Stimulated activated CD8-positive, alpha-beta memory T cell treated with anti-CD3 and anti-CD28 coated beads, Interleukin-12 subunit alpha, Interleukin-12 subunit beta, amount 100 ng/mL, for 24 hours (primary cell): ENCODE measurements at regions not wholly inside any gene's neighbourhood (a gene's known extent, or its start where the extent isn't known, plus 50 kb on each side); places are given as distances from the start of the nearest gene placed in this dataset.
"Not testable (repeated sequence)": the region's sequence is repeated elsewhere in the genome, so short reads cannot be mapped to it uniquely, and the experiment has no call there.

Experiments
- DNase-seq: peaks from one replicate; pipeline ENCODE4 v3.0.0-alpha.2; 2020; ENCODE audit errors: extremely low read depth

DNA sequence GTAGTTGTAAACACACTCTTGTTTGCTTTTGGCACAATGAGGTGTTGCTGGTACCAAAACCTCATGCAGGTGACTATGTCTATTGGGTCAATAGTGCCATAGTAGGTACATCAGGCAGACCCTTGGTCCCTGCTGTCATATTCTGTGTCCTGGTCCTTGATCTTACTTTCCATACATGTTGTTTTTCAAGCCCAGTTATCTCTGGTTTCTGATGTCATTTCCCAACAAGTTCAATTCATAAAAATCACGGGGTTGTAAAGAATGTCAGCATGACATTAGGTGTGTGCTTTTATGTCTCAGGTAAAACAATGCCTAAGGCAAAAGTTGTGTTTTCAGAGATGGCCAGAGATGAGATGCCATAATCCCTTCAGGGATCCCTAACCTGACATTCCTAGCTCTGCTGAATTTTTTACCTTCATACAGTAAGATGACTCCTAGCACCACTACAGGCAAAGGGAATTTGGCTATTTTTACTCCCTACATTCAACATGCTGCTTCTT, 390.3 kb upstream of the PKN2 start:
- no peak for DNase-seq

DNA sequence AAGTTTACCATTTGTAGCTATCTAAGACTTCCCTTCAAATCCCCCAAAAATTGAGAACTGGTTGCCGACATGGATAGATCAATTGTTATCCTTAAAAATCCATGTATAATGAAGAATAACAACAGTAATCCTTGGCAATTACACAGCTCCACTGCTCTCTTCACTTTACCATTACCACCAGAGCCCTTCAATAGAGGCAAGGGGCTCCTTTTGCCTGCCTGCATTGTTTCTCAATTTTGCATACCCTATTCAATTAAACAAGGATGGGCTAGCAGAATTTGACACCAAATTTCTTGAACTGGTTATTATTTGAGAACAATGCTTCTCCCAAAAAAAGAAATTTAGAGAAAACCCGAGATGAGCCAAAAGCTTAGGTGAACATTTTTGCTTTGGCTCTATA, 387.8 kb upstream of the PKN2 start:
- no peak for DNase-seq

DNA sequence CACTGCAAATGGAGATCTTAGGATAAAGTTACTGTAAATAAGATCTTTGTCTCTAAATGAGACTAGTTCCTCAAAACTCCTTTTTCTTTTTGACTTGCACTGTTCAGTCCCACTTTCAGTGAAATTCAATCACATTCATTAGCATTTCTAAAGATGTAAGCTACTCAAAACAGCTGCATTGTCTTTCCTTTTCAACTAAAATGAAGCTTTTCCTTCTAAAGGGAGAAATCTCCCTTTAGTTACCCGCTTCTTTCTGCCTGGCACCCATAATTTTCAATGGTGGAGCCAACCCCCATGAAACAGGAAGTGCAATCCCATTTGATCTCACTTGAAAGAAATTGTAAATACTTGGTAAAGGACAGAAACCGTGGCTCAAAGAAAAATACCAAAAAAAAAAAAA, 387.4 kb upstream of the PKN2 start:
- DNase-seq = no peak

DNA sequence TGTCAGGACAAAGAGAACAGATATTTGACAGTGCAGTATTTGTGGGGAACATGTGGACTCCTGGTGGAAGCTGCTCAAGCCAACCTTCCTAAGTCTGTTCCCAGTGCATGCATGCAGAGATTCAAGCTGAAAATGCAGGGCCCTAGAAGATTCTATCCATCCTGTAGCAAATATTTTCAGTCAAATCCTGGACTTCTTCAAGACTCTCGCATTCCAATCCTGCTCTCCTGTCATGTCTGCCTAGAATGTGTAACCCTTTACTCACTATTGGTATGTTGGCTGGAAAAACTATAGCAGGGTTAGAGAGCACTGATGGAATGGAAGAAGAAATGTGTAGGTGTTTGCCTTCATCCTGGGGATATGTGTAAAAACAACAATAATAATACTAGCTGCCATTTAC, 385.6 kb upstream of the PKN2 start:
- DNase-seq = no peak

DNA sequence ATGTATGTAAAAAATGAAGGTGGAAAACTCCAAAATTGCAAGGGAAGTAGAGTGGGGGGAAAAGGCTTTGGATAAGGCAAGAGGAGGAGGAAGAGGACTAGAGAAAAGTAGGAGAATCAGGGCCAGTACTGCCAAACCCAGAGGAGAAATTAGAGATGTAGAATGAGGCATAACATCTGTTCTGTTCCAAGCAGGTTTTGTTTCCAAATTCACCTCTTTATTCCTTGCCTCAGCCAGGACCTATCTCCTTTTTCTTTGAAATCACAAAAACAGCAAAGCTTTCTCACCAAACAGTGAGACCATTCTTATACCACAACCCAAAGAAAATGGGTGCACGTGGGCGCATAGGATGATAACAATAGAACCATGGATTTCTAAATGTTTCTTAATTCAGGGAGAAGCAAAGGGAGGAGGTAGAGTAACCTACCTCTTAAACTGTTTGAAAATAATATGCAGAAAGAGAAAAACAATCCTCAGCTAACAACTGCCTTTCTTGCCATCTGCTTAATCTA, 383.3 kb upstream of the PKN2 start:
- DNase-seq = no peak

DNA sequence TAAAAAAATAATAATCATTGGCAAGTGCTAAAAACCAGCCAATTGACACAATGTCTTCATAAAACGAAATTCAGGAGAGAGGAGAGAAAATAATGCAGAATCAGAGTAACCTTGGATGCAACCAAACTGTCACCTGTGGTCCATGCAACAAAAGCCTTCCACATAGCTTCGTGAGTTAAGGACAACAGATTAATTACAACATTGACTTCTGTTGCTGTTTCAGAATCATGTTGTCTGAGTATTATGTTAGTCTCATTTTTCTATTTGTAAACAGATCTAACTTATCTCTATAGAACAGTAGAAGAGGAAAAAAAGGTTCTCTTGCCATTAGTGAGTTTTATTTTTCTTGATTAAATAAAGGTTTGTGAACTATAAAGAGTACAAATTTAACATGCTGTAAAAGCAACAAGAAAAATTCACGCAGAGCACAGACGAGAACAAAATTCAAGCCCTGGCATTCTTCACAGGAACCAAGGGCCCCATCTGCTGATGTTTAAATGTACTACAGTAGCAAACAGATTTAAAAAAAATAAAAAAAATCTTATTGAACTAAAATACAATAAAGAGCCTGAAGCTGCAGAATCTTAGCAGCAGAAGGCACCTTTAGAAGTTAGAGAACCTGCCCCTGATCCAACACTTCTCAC, 381.1 kb upstream of the PKN2 start:
- no peak for DNase-seq

DNA sequence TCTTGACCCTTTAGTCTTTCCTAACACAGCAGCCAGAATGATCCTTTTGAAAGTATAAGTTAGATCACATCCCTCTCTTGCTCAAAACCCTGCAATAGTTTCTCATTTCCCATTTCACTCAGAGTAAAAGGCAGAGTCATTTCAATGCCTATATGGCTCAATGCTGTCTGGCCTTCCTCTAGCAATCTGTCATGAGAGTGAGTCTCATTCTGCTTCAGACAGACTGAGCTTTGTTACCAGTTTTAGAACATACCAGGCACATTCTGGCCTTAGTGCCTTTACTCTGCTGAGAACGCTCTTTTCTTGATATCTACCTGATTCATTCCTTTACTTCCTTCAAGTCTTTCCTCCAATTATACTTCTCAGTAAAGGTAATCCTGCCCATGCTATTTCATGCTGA, 372.8 kb upstream of the PKN2 start:
- no peak for DNase-seq

DNA sequence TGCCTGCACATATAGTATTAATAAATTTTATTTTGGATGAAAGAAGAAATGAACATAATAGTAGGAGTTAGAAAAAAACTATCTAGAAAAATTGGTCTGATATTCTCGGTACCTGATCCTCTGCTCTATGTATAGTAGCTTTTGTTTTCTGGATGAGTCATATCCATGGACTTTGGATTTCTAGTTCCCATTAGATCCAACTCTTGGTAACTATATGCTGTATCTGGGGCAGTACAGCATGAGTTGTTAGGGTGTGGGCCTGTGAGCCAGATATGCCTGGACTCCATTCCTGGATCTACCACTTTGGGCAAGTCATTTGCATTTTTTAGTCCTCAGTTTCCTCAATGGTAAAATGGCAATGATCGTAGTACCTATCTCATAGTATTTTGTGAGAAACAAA, 372.2 kb upstream of the PKN2 start:
- DNase-seq = no peak

DNA sequence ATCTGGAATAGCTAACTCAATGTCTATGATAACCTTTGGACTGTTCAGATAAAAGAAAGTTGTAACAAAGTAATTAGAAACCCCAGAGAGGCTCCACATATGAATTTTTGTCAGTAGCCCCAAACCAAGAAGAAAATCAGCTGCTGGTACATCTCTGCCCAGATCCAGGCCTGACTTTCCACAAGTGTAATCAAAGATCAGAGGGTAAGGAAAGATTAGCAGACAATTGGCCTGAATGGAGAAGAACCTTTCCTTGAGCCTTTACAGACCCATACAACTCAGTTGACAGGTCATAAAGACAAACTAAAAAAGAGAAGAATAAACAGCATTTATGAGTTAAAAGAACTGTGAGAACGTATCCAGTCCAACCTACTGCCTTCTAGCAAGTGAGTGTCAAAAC, 366.7 kb upstream of the PKN2 start:
- no peak for DNase-seq

DNA sequence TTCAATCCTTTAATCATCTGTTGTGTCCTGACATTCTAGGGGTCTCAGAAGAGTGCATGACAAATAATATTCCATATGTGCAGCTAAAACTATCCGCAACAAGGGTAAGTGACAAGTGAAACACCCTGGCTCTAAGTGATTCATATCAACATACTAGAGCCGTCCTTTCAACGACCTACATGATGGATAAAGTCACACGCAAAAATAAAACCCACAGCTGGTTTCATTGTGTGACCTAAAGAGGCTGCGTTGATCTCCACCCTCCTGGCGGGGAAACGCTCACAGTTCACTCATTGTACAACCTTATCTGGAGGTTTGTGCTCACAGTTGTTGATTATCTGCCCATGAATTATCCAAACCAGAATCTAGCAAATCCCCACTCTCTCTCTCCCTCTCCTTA, 365.3 kb upstream of the PKN2 start:
- no peak for DNase-seq

DNA sequence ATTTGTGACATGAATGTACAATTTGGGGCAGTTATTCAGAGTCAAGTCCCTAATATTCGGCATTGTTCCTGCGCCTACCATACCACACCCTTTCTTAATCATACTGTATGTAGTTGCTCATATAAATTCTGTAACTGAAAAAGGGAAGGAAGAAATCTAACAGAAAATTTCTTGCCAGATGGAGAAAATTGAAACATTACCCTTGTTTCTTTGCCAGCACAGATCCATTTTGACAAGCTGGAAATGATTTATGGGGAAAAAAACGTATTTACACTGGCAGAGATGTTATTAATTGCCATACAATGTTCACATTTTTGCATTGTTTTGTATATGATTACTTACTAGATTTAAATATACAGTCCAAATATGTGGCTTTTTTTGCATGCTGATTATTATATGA, 363.8 kb upstream of the PKN2 start:
- no peak for DNase-seq

DNA sequence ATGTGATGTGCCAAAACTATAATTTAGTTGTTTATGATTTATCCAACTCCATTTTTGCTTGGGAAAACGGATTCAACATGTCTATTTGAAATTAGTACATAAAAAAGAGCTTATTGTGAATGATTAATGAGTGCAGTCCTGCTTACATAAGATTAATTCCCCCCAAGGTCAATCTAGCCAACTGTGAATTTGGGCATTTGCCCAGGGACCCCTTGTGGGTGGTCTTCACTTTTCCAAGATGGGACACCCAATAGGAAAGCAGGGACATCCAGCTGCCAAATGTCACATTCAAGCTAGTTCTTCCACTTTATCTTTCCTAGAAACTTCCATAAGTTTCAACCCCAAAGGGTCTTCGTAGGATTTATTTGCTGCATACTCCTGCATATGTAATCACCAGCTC, 362.4 kb upstream of the PKN2 start:
- DNase-seq = no peak

DNA sequence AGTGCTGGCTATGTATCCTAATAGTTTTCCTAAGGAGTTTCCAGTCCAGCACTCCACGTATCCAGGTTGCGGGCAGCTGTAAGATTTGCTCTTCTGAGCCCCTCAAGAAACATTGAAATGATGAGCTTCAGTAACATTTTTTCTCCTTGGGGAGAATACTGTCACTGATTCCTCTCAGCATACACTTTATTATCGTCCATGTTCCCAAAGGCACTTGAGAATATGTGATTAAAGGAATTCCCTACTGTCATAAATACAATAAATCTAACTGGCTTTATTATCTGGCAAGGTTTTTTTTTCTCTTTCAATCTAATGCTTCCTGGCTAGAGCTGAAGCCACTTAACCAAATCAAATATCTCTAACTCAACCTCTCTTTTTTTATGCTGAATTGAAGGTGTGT, 359.2 kb upstream of the PKN2 start:
- no peak for DNase-seq

DNA sequence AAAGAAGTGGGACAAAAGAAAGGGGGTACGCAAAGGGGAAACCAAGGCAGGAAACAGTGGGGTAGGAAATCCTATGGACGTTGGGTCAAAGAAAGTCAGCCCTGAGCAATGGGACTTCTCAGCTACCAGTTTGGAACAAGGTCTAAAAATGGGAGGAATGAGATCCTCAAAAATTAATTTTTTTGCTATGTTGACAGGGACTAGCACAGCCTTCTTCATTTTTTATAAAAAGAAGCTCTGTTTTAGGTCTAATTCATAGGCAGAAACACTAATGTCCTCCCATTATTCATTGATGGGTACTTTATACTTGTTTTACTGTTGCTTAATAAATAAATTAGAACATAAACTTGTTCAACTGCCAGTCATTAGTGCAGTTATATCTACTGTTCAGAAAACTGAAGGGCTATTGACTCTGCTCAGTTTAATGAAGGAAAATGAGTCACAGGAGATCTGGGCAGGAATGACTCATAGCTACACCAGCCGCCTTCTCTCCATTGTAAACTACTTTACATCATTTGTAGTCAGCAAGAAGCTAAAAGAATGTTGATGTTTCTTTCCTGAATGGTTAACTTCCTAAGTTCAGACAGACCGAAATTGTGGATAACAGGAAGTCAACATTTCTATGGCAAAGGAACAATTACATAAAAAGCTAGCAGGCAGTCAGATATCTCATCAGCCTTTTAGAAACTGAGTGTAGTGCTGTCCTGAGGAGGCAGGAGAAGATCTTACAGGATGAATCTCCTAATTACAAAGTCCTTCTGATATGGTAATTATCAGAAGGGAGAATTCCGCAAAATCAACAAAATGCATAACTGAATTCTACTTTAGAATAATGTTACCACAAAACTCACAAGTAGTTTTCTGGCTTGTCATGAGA, 356.4 kb upstream of the PKN2 start:
- no peak for DNase-seq

DNA sequence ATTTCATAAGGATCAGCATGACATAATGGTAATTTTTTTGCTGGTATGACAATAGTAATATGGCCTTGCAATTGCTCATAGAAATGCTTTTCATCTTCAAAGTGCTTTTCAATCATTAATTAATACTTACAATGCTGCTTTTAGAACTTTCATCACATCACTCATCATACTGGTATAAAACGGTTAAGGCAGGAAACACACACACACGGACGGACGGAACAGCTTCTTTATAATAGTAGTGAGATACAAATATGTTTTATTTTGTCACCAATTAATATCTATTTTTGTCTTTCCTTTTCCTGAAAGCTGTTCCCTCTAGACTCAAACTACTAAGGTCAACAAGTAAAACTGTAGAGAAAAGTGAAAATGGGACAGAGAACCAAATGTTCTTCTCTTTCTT, 353.9 kb upstream of the PKN2 start:
- DNase-seq = no peak

DNA sequence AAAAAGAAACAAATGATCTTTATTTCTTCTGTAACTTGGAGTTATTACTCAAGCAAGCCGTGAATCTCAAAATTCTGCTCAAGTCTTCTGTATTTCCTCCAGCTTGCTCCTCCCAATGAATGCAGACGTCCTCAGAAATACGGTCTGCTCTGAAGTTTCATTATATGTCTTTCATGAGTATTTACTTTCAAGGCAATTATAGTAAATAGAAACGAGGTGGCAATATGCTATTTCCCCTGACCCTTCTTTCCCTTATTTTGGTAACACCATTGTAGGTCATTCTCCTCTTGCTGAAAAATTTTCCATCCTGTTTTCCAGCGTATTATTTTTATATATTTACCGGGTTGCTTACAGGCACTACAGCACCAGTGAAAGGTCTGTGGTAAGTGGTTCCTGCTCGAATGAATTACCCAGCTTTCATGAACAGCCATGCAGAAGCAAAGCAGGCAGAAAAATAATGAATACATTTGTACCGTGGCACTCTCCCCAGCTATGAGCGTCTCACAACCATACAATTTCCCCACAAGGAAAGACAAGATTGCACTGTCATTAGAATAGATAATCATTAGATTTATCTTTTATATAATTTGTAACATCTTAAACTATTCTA, 350.9 kb upstream of the PKN2 start:
- no peak for DNase-seq

DNA sequence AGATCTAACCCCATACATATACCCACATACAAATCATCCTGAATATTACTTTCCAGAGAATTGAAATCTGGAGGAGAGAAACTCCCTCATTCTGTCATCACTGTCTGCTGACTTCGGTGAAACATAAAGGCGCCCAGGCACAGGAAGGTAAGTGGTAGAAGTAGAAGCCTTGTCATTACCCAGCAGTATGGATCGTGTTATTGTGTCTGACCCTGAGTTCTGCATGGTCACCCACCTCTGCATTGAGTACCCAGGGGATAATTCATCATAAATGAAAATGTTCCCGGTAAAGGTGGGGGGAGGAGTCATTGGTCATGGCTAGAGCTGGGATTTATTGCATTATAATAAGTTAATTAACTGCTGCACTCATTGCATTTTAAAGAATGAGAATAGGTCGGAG, 342.6 kb upstream of the PKN2 start:
- no peak for DNase-seq

DNA sequence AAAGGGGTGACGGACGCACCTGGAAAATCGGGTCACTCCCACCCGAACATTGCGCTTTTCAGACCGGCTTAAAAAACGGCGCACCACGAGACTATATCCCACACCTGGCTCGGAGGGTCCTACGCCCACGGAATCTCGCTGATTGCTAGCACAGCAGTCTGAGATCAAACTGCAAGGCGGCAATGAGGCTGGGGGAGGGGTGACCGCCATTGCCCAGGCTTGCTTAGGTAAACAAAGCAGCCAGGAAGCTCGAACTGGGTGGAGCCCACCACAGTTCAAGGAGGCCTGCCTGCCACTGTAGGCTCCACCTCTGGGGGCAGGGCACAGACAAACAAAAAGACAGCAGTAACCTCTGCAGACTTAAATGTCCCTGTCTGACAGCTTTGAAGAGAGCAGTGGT, 342.0 kb upstream of the PKN2 start:
- DNase-seq = not testable (repeated sequence)

DNA sequence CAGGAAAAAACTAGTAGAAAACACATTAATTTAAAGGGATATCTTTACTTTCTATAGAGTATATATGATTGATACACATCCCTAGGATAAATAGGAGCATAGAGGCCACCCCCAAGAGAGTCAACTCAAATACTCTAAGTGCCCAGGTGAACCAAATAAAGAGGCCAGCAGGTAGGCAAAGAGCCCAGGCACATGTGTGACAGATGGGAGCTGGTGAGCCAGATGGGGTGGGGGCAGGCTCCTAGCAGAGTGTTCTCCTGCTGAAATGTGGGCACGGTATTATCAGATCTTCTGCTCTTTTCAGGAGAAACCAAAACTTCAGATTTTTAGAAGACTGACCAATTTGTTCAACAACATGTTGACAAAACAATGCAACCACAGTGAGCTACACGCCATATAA, 333.4 kb upstream of the PKN2 start:
- DNase-seq = no peak

DNA sequence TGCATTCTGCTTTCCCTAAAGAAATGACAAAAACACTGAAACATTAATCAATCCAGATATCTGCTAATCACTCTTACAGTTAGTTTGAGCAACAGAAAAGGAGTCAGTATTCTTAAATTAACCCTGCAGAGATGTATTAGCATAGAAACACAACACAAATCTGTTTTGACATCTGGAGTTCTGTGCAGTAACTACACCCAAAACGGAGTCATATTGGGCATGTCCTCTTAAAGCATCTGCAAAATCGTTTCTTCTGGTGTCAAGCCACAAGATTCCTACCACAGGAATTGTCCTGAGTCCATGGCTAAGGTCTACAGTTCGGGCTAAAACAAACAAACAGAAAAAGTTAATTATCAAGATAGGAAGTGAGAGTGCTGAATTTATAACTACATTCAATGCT, 332.1 kb upstream of the PKN2 start:
- DNase-seq = no peak

DNA sequence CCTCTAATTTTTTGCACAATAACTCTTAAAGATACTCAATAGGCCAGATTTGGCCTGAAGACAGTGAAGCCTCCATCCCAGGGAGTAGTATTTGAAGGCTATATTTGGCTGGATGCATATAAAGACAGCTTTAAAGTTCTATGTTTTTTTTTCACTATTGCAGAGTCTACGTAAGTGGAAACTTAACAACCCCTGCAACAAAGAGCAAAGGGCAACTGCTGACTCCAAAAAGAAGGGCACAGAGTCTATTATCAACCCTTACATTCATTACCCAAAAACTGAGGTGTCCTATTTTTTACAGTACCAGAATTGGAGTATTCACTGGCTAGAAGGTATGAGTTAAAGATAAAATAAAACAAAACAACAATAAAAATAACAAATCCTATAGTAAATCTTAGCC, 329.8 kb upstream of the PKN2 start:
- no peak for DNase-seq

DNA sequence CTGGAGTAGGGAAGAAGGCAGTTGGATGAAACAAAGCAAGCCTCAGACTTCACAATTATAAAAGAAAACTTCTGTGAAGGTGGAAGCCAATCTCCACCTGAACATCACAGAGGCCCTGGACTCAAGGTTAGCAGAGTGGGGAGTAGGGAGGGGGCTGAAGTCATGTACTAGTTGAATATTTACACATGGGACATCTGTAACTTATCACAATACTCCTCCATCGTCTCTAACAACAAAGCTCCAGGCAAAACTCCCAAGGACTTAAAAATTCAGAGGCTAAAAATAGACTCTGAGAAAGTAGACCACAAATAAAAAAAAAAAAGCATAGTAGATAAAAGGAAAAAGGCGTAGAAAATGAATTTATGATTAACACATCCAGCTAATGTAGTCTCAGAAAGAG, 326.3 kb upstream of the PKN2 start:
- no peak for DNase-seq
